GM23338 (cell line): ENCODE measurements at regions not wholly inside any gene's neighbourhood (a gene's known extent, or its start where the extent isn't known, plus 50 kb on each side); places are given as distances from the start of the nearest gene placed in this dataset.

ENCODE experiments used
- ATAC-seq: fragments of 200-7000 bp; cut with Tn5 transposase; 3 replicates; pipeline ENCODE4 v1.9.1; 2020
- DNase-seq: peaks from one replicate; pipeline ENCODE4 v3.0.0-alpha.2; 2015; ENCODE audit warnings: low spot score
- H2AFZ ChIP-seq: fragments of 200-600 bp; sonication (generic); 2 replicates; pipeline ENCODE4 v1.8.0; 2016; ENCODE audit warnings: antibody characterized with exemption, mild to moderate bottlenecking, moderate library complexity
- H3F3A ChIP-seq: fragments of 200-600 bp; sonication (generic); replicated peaks from 2 replicates; pipeline ENCODE4 v1.8.0; 2017; ENCODE audit warnings: antibody characterized with exemption, mixed run types, low read depth
- H3K27ac ChIP-seq: fragments of 200-600 bp; sonication (generic); 2 replicates; pipeline ENCODE4 v1.6.1; 2016; ENCODE audit warnings: low read depth
- H3K27me3 ChIP-seq: fragments of 200-600 bp; sonication (generic); 2 replicates; pipeline ENCODE4 v1.8.0; 2016; ENCODE audit warnings: mild to moderate bottlenecking, mixed run types, moderate library complexity; ENCODE audit not compliant: insufficient read depth
- H3K36me3 ChIP-seq: fragments of 200-600 bp; sonication (generic); 2 replicates; pipeline ENCODE4 v1.8.0; 2016; ENCODE audit warnings: mild to moderate bottlenecking; ENCODE audit not compliant: insufficient read depth
- H3K4me1 ChIP-seq: fragments of 200-600 bp; sonication (generic); 2 replicates; pipeline ENCODE4 v1.8.0; 2016; ENCODE audit warnings: mild to moderate bottlenecking, moderate library complexity; ENCODE audit not compliant: insufficient read depth
- H3K4me2 ChIP-seq: fragments of 200-600 bp; sonication (generic); 2 replicates; pipeline ENCODE4 v1.7.1; 2017; ENCODE audit warnings: mixed run types
- H3K4me3 ChIP-seq: fragments of 200-600 bp; sonication (generic); 2 replicates; pipeline ENCODE4 v1.6.1; 2016; ENCODE audit warnings: mixed run types
- H3K79me2 ChIP-seq: fragments of 200-600 bp; sonication (generic); replicated peaks from 2 replicates; pipeline ENCODE4 v1.8.0; 2017; ENCODE audit warnings: mild to moderate bottlenecking; ENCODE audit not compliant: insufficient read depth
- H3K9me2 ChIP-seq: fragments of 200-600 bp; sonication (generic); 2 replicates; pipeline ENCODE4 v1.8.0; 2017; ENCODE audit not compliant: insufficient read depth
- H4K20me1 ChIP-seq: fragments of 200-600 bp; sonication (generic); replicated peaks from 2 replicates; pipeline ENCODE4 v1.8.0; 2017; ENCODE audit warnings: mild to moderate bottlenecking; ENCODE audit not compliant: insufficient read depth
- H3K27ac Mint-ChIP-seq: 2 replicates; pipeline ENCODE4 v1.8.0; 2020; ENCODE audit warnings: inconsistent platforms, mild to moderate bottlenecking, moderate library complexity, mixed read lengths
- H3K27me3 Mint-ChIP-seq: 3 replicates; pipeline ENCODE4 v1.8.0; 2022; ENCODE audit warnings: low read depth, mild to moderate bottlenecking, moderate library complexity, mixed read lengths, inconsistent platforms; ENCODE audit not compliant: insufficient read depth, poor library complexity
- H3K36me3 Mint-ChIP-seq: 3 replicates; pipeline ENCODE4 v1.8.0; 2021; ENCODE audit warnings: low read depth, mild to moderate bottlenecking, inconsistent platforms, moderate library complexity, mixed read lengths
- H3K4me1 Mint-ChIP-seq: 3 replicates; pipeline ENCODE4 v1.8.0; 2020; ENCODE audit warnings: mild to moderate bottlenecking, inconsistent platforms, mixed read lengths
- H3K4me3 Mint-ChIP-seq: 3 replicates; pipeline ENCODE4 v1.8.0; 2021; ENCODE audit warnings: moderate library complexity, mild to moderate bottlenecking, inconsistent platforms, mixed read lengths
- H3K9me3 Mint-ChIP-seq: 3 replicates; pipeline ENCODE4 v1.8.0; 2020; ENCODE audit warnings: moderate library complexity, mild to moderate bottlenecking, inconsistent platforms, mixed read lengths
- CREB1 ChIP-seq: fragments of 250-450 bp; sonication (Bioruptor Pico); IDR thresholded peaks from 2 replicates; pipeline ENCODE4 v1.5.0; 2020; ENCODE audit warnings: low read depth, mild to moderate bottlenecking, moderate library complexity
- EZH2 ChIP-seq: fragments of 200-600 bp; sonication (generic); IDR thresholded peaks from one replicate; pipeline ENCODE4 v1.8.0; 2017; ENCODE audit warnings: antibody characterized with exemption, mild to moderate bottlenecking, low read depth; ENCODE audit not compliant: unreplicated experiment
- EZH2phosphoT487 ChIP-seq: fragments of 200-600 bp; sonication (generic); IDR thresholded peaks from one replicate; pipeline ENCODE4 v1.8.1; 2018; ENCODE audit warnings: antibody characterized with exemption; ENCODE audit not compliant: unreplicated experiment
- JUNB ChIP-seq: IDR thresholded peaks from one replicate; pipeline ENCODE4 v1.6.1; 2016; ENCODE audit warnings: antibody characterized with exemption; ENCODE audit not compliant: unreplicated experiment
- NANOG ChIP-seq: IDR thresholded peaks from 2 replicates; pipeline ENCODE4 v1.6.1; 2016; ENCODE audit warnings: antibody characterized with exemption, borderline replicate concordance
- POLR2AphosphoS5 ChIP-seq: IDR thresholded peaks from 2 replicates; pipeline ENCODE4 v1.6.1; 2016; ENCODE audit warnings: antibody characterized with exemption, low read depth
- STAT1 ChIP-seq: IDR thresholded peaks from one replicate; pipeline ENCODE4 v1.6.1; 2016; ENCODE audit warnings: antibody characterized with exemption; ENCODE audit not compliant: unreplicated experiment
- ZNF114 ChIP-seq: fragments of 250-450 bp; sonication (Bioruptor Pico); IDR thresholded peaks from 2 replicates; pipeline ENCODE4 v1.5.0; 2020; ENCODE audit warnings: mild to moderate bottlenecking, moderate library complexity
- ZNF331 ChIP-seq: fragments of 250-450 bp; sonication (Bioruptor Pico); IDR thresholded peaks from 2 replicates; pipeline ENCODE4 v1.5.0; 2020; ENCODE audit warnings: low read depth, mild to moderate bottlenecking, moderate library complexity
- TF ChIP-seq, protein P1 (sequence below): IDR thresholded peaks from one replicate; pipeline ENCODE4 v1.6.1; 2018; ENCODE audit warnings: antibody characterized with exemption; ENCODE audit not compliant: unreplicated experiment
- TF ChIP-seq, protein P2 (sequence below), 2 experiments: fragments of 200-600 bp in 1 of 2; sonication (generic) in 1 of 2; conservative IDR thresholded peaks; 2 replicates each; pipeline versions ENCODE4 v1.5.1 to v1.6.1; 2016 to 2017; ENCODE audit warnings: antibody characterized with exemption in 2 of 2, low read depth in 2 of 2, mild to moderate bottlenecking in 2 of 2, moderate library complexity in 1 of 2
- TF ChIP-seq, protein P3 (sequence below): fragments of 250-450 bp; sonication (Bioruptor Pico); IDR thresholded peaks from 2 replicates; pipeline ENCODE4 v1.5.0; 2020; ENCODE audit warnings: mild to moderate bottlenecking, moderate library complexity
- TF ChIP-seq, protein P4 (sequence below): IDR thresholded peaks from 2 replicates; pipeline ENCODE4 v1.6.1; 2016; ENCODE audit warnings: antibody characterized with exemption

DNA sequence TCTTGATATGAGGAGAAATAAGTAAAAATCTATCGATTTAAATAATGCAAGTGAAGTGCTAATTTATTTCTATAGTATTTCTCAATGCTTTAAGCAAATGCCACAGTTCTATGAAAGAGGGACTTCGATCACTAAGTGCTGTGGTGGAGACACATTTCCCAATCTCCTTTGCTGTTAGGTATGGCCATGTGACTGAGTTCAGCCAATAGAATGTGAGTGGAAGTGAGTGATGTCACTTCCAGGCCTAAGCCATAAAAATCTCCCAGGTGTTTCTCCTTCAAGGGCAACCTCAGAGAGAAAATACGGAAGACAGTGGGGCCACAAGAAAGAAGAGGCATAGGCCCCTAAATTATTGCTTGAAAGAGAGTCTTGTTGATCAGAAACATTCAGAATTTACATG is 100.3 kb upstream of the ANKH start:
- Histone ChIP-seq H3F3A (no peaks in the 10 kb centered on the region), H3K4me3 (no peak overlapping the region), H4K20me1 (no peaks in the 10 kb centered on the region), H3K79me2 (no peaks in the 10 kb centered on the region), H3K9me2 (peaks cover 3% of the 10 kb centered on the region; the same call in 1 of the 2 replicates), H3K27me3 (no peaks in the 10 kb centered on the region), H3K27ac (no peak overlapping the region), H3K36me3 (no peaks in the 10 kb centered on the region), H3K4me2 (no peak overlapping the region), H2AFZ (no peak overlapping the region), H3K4me1 (no peaks in the 10 kb centered on the region)
- Mint-ChIP-seq H3K4me1 (no peaks in the 10 kb centered on the region), H3K27ac (no peak overlapping the region), H3K4me3 (no peak overlapping the region), H3K36me3 (no peaks in the 10 kb centered on the region), H3K27me3 (peaks cover 4% of the 10 kb centered on the region), H3K9me3 (no peaks in the 10 kb centered on the region)
- no peak for ATAC-seq
- TF ChIP-seq ZNF331 (CRISPR knock-in tag) (no peak), POLR2AphosphoS5 (no peak), NANOG (no peak), EZH2phosphoT487 (no peak), ZNF114 (no peak), EZH2 (no peak), STAT1 (no peak), JUNB (no peak), CREB1 (no peak)
- TF ChIP-seq, protein P1, sequence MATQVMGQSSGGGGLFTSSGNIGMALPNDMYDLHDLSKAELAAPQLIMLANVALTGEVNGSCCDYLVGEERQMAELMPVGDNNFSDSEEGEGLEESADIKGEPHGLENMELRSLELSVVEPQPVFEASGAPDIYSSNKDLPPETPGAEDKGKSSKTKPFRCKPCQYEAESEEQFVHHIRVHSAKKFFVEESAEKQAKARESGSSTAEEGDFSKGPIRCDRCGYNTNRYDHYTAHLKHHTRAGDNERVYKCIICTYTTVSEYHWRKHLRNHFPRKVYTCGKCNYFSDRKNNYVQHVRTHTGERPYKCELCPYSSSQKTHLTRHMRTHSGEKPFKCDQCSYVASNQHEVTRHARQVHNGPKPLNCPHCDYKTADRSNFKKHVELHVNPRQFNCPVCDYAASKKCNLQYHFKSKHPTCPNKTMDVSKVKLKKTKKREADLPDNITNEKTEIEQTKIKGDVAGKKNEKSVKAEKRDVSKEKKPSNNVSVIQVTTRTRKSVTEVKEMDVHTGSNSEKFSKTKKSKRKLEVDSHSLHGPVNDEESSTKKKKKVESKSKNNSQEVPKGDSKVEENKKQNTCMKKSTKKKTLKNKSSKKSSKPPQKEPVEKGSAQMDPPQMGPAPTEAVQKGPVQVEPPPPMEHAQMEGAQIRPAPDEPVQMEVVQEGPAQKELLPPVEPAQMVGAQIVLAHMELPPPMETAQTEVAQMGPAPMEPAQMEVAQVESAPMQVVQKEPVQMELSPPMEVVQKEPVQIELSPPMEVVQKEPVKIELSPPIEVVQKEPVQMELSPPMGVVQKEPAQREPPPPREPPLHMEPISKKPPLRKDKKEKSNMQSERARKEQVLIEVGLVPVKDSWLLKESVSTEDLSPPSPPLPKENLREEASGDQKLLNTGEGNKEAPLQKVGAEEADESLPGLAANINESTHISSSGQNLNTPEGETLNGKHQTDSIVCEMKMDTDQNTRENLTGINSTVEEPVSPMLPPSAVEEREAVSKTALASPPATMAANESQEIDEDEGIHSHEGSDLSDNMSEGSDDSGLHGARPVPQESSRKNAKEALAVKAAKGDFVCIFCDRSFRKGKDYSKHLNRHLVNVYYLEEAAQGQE: no peak
- TF ChIP-seq, protein P2, sequence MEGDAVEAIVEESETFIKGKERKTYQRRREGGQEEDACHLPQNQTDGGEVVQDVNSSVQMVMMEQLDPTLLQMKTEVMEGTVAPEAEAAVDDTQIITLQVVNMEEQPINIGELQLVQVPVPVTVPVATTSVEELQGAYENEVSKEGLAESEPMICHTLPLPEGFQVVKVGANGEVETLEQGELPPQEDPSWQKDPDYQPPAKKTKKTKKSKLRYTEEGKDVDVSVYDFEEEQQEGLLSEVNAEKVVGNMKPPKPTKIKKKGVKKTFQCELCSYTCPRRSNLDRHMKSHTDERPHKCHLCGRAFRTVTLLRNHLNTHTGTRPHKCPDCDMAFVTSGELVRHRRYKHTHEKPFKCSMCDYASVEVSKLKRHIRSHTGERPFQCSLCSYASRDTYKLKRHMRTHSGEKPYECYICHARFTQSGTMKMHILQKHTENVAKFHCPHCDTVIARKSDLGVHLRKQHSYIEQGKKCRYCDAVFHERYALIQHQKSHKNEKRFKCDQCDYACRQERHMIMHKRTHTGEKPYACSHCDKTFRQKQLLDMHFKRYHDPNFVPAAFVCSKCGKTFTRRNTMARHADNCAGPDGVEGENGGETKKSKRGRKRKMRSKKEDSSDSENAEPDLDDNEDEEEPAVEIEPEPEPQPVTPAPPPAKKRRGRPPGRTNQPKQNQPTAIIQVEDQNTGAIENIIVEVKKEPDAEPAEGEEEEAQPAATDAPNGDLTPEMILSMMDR (conservative IDR thresholded peaks at IDR 0.05; ENCODE audit: low read depth in 2 of 2): no peak
- TF ChIP-seq, protein P3, sequence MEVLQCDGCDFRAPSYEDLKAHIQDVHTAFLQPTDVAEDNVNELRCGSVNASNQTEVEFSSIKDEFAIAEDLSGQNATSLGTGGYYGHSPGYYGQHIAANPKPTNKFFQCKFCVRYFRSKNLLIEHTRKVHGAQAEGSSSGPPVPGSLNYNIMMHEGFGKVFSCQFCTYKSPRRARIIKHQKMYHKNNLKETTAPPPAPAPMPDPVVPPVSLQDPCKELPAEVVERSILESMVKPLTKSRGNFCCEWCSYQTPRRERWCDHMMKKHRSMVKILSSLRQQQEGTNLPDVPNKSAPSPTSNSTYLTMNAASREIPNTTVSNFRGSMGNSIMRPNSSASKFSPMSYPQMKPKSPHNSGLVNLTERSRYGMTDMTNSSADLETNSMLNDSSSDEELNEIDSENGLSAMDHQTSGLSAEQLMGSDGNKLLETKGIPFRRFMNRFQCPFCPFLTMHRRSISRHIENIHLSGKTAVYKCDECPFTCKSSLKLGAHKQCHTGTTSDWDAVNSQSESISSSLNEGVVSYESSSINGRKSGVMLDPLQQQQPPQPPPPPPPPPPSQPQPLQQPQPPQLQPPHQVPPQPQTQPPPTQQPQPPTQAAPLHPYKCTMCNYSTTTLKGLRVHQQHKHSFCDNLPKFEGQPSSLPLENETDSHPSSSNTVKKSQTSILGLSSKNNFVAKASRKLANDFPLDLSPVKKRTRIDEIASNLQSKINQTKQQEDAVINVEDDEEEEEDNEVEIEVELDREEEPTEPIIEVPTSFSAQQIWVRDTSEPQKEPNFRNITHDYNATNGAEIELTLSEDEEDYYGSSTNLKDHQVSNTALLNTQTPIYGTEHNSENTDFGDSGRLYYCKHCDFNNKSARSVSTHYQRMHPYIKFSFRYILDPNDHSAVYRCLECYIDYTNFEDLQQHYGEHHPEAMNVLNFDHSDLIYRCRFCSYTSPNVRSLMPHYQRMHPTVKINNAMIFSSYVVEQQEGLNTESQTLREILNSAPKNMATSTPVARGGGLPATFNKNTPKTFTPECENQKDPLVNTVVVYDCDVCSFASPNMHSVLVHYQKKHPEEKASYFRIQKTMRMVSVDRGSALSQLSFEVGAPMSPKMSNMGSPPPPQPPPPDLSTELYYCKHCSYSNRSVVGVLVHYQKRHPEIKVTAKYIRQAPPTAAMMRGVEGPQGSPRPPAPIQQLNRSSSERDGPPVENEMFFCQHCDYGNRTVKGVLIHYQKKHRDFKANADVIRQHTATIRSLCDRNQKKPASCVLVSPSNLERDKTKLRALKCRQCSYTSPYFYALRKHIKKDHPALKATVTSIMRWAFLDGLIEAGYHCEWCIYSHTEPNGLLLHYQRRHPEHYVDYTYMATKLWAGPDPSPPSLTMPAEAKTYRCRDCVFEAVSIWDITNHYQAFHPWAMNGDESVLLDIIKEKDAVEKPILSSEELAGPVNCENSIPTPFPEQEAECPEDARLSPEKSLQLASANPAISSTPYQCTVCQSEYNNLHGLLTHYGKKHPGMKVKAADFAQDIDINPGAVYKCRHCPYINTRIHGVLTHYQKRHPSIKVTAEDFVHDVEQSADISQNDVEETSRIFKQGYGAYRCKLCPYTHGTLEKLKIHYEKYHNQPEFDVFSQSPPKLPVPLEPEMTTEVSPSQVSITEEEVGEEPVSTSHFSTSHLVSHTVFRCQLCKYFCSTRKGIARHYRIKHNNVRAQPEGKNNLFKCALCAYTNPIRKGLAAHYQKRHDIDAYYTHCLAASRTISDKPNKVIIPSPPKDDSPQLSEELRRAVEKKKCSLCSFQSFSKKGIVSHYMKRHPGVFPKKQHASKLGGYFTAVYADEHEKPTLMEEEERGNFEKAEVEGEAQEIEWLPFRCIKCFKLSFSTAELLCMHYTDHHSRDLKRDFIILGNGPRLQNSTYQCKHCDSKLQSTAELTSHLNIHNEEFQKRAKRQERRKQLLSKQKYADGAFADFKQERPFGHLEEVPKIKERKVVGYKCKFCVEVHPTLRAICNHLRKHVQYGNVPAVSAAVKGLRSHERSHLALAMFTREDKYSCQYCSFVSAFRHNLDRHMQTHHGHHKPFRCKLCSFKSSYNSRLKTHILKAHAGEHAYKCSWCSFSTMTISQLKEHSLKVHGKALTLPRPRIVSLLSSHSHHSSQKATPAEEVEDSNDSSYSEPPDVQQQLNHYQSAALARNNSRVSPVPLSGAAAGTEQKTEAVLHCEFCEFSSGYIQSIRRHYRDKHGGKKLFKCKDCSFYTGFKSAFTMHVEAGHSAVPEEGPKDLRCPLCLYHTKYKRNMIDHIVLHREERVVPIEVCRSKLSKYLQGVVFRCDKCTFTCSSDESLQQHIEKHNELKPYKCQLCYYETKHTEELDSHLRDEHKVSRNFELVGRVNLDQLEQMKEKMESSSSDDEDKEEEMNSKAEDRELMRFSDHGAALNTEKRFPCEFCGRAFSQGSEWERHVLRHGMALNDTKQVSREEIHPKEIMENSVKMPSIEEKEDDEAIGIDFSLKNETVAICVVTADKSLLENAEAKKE: no peak
- TF ChIP-seq, protein P4, sequence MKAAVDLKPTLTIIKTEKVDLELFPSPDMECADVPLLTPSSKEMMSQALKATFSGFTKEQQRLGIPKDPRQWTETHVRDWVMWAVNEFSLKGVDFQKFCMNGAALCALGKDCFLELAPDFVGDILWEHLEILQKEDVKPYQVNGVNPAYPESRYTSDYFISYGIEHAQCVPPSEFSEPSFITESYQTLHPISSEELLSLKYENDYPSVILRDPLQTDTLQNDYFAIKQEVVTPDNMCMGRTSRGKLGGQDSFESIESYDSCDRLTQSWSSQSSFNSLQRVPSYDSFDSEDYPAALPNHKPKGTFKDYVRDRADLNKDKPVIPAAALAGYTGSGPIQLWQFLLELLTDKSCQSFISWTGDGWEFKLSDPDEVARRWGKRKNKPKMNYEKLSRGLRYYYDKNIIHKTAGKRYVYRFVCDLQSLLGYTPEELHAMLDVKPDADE: no peak
- no peak for DNase-seq
